Astrocyte (in vitro differentiated cells and primary cell): ENCODE measurements at regions not wholly inside any gene's neighbourhood (a gene's known extent, or its start where the extent isn't known, plus 50 kb on each side); places are given as distances from the start of the nearest gene placed in this dataset.
A peak's percentile ranks its signal among the peaks of the same experiment; 100 is the strongest.

Experiments
- DNase-seq: peaks from one replicate; pipeline ENCODE4 v3.0.0-alpha.2; 2010; ENCODE audit warnings: low read depth
- FAIRE-seq: peaks from 2 replicates; lab custom pipeline; 2011; peaks lifted over from hg19 to GRCh38; lab: Jason Lieb, UNC
- H2AFZ ChIP-seq: 2 replicates; pipeline ENCODE4 v1.6.0; 2012; ENCODE audit warnings: low read depth, low read length, inconsistent platforms
- H3K27ac ChIP-seq: 2 replicates; pipeline ENCODE4 v1.5.1; 2011; ENCODE audit warnings: low read depth, low read length, inconsistent platforms
- H3K27me3 ChIP-seq: 2 replicates; pipeline ENCODE4 v1.6.0; 2011; ENCODE audit warnings: low read length, inconsistent platforms; ENCODE audit not compliant: insufficient read depth
- H3K36me3 ChIP-seq: 2 replicates; pipeline ENCODE4 v1.5.1; 2011; ENCODE audit warnings: low read length, inconsistent platforms; ENCODE audit not compliant: insufficient read depth
- H3K4me1 ChIP-seq: 2 replicates; pipeline ENCODE4 v1.5.1; 2011; ENCODE audit warnings: low read length, inconsistent platforms; ENCODE audit not compliant: insufficient read depth
- H3K4me2 ChIP-seq: 2 replicates; pipeline ENCODE4 v1.6.0; 2012; ENCODE audit warnings: low read length, inconsistent platforms
- H3K4me3 ChIP-seq: 2 replicates; pipeline ENCODE4 v1.5.1; 2011; ENCODE audit warnings: low read depth, mild to moderate bottlenecking, low read length, inconsistent platforms; ENCODE audit not compliant: insufficient read depth
- H3K79me2 ChIP-seq: 2 replicates; pipeline ENCODE4 v1.6.0; 2012; ENCODE audit warnings: mild to moderate bottlenecking, low read length, inconsistent platforms; ENCODE audit not compliant: insufficient read depth
- H3K9ac ChIP-seq: 2 replicates; pipeline ENCODE4 v1.6.0; 2012; ENCODE audit warnings: mild to moderate bottlenecking, low read length, inconsistent platforms
- H3K9me3 ChIP-seq: 2 replicates; pipeline ENCODE4 v1.5.1; 2012; ENCODE audit warnings: low read depth, mild to moderate bottlenecking, low read length, inconsistent platforms; ENCODE audit not compliant: insufficient read depth
- H4K20me1 ChIP-seq: 2 replicates; pipeline ENCODE4 v1.6.0; 2012; ENCODE audit warnings: low read length, inconsistent platforms; ENCODE audit not compliant: insufficient read depth
- H3K27ac Mint-ChIP-seq: one replicate; pipeline ENCODE4 v1.8.0; 2021; ENCODE audit warnings: mild to moderate bottlenecking, mixed read lengths; ENCODE audit not compliant: unreplicated experiment
- H3K27me3 Mint-ChIP-seq: one replicate; pipeline ENCODE4 v1.8.0; 2021; ENCODE audit warnings: low read depth, mixed read lengths; ENCODE audit not compliant: unreplicated experiment
- H3K36me3 Mint-ChIP-seq: one replicate; pipeline ENCODE4 v1.8.0; 2021; ENCODE audit warnings: low read depth, mixed read lengths; ENCODE audit not compliant: unreplicated experiment
- H3K4me1 Mint-ChIP-seq: one replicate; pipeline ENCODE4 v1.8.0; 2021; ENCODE audit warnings: low read depth, mixed read lengths; ENCODE audit not compliant: unreplicated experiment
- H3K4me3 Mint-ChIP-seq: one replicate; pipeline ENCODE4 v1.8.0; 2021; ENCODE audit warnings: mild to moderate bottlenecking, moderate library complexity, mixed read lengths; ENCODE audit not compliant: unreplicated experiment
- H3K9me3 Mint-ChIP-seq: one replicate; pipeline ENCODE4 v1.8.0; 2021; ENCODE audit warnings: mild to moderate bottlenecking, mixed read lengths; ENCODE audit not compliant: unreplicated experiment
- EZH2 ChIP-seq: IDR thresholded peaks from 2 replicates; pipeline ENCODE4 v1.6.1; 2012; ENCODE audit warnings: mild to moderate bottlenecking, low read length, inconsistent platforms; ENCODE audit not compliant: insufficient read depth
- TF ChIP-seq, protein P1 (sequence below): IDR thresholded peaks from 2 replicates; pipeline ENCODE4 v1.5.1; 2011; ENCODE audit warnings: low read depth, mild to moderate bottlenecking, inconsistent platforms, low read length, moderate library complexity; ENCODE audit not compliant: insufficient read depth

DNA sequence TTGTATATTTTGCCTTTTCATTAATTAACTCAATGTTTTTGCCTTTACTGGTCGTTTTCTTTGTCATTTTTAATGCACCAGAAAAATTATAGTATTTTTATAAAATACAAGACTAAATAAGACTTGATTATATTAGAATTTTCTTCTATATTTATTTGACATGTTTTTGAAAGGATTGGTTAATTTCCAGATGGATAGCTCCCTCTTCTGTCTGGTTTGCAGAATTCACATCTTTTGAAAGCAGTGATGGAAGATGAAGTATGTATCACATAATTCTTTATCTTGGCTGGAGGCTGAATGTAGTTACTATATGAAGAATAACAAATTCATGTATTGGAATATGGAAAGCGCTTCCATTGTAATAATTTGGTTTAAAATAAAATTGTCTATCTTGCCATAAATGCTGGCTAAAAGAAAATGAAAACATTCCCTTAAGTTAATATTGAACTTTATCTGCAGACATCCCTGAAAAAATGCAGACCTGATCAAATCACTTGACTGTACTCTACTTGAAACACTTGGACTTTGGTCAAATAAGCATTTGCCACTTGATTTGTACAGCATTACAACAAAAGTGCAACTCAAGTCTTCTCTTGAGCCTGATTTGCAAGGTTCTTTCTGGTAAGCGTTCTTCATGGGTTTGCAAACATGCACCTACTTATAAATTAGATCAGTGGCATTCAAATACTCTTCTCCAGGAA lies 86.3 kb upstream of the EFEMP1 start:
- Histone ChIP-seq H4K20me1 (no peaks in the 10 kb centered on the region), H3K4me3 (no peak overlapping the region), H3K4me1 (peaks cover 10% of the 10 kb centered on the region), H3K9ac (peak overlapping the region; percentile 71), H3K27me3 (no peaks in the 10 kb centered on the region), H3K4me2 (peak overlapping the region; percentile 37), H3K79me2 (no peaks in the 10 kb centered on the region), H3K27ac (peak overlapping the region; percentile 43), H2AFZ (no peak overlapping the region), H3K36me3 (no peaks in the 10 kb centered on the region), H3K9me3 (no peaks in the 10 kb centered on the region)
- Mint-ChIP-seq H3K27me3 (no peaks in the 10 kb centered on the region), H3K36me3 (no peaks in the 10 kb centered on the region), H3K4me1 (peaks cover 6% of the 10 kb centered on the region), H3K27ac (no peak overlapping the region), H3K4me3 (no peak overlapping the region), H3K9me3 (no peaks in the 10 kb centered on the region)
- TF ChIP-seq EZH2 = no peak
- TF ChIP-seq, protein P1, sequence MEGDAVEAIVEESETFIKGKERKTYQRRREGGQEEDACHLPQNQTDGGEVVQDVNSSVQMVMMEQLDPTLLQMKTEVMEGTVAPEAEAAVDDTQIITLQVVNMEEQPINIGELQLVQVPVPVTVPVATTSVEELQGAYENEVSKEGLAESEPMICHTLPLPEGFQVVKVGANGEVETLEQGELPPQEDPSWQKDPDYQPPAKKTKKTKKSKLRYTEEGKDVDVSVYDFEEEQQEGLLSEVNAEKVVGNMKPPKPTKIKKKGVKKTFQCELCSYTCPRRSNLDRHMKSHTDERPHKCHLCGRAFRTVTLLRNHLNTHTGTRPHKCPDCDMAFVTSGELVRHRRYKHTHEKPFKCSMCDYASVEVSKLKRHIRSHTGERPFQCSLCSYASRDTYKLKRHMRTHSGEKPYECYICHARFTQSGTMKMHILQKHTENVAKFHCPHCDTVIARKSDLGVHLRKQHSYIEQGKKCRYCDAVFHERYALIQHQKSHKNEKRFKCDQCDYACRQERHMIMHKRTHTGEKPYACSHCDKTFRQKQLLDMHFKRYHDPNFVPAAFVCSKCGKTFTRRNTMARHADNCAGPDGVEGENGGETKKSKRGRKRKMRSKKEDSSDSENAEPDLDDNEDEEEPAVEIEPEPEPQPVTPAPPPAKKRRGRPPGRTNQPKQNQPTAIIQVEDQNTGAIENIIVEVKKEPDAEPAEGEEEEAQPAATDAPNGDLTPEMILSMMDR = peak; percentile 59
- FAIRE-seq (peak; percentile 34), DNase-seq (peak; percentile 39)

DNA sequence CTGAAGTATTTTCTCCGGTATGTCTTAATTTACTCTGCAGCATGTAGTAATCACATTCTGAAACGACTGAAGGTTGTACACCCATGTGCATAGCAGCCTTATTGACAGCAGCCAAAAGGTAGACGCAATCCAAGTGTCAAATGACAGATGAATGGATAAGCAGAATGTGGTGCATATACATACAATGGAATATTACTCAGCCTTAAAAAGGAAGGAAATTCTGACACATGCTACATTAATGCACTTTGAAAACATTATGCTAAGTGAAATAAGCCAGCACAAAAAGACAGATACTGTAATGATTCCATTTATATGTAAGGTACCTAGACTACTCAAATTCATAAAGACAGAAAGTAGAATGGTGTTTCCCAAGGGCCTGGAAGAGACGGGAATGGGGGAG lies 88.0 kb upstream of the EFEMP1 start:
- Histone ChIP-seq H3K36me3 (no peaks in the 10 kb centered on the region), H3K27ac (no peak overlapping the region), H3K4me2 (no peak overlapping the region), H3K4me3 (no peak overlapping the region), H3K27me3 (no peaks in the 10 kb centered on the region), H2AFZ (no peak overlapping the region), H3K79me2 (no peaks in the 10 kb centered on the region), H3K9ac (no peak overlapping the region), H3K4me1 (peaks cover 10% of the 10 kb centered on the region), H4K20me1 (no peaks in the 10 kb centered on the region), H3K9me3 (no peaks in the 10 kb centered on the region)
- Mint-ChIP-seq H3K4me1 (peaks cover 6% of the 10 kb centered on the region), H3K27ac (no peak overlapping the region), H3K4me3 (no peak overlapping the region), H3K36me3 (no peaks in the 10 kb centered on the region), H3K9me3 (no peaks in the 10 kb centered on the region), H3K27me3 (no peaks in the 10 kb centered on the region)
- TF ChIP-seq EZH2 = no peak
- TF ChIP-seq, protein P1 = no peak
- FAIRE-seq (no peak), DNase-seq (no peak)

- H3K79me2 ChIP-seq = no peaks in the 10 kb centered on the region
- DNase-seq = no peak
- H4K20me1 ChIP-seq = no peaks in the 10 kb centered on the region
- H3K36me3 ChIP-seq = no peaks in the 10 kb centered on the region
- no peak overlapping the region for H3K27ac Mint-ChIP-seq
- H3K36me3 Mint-ChIP-seq = no peaks in the 10 kb centered on the region
- H3K4me3 ChIP-seq = no peak overlapping the region
- no peak for TF ChIP-seq EZH2
- TF ChIP-seq, protein P1 = no peak
- H3K27me3 ChIP-seq = no peaks in the 10 kb centered on the region
- H3K4me3 Mint-ChIP-seq = no peak overlapping the region
- no peaks in the 10 kb centered on the region for H3K9me3 Mint-ChIP-seq
- FAIRE-seq = no peak
- no peaks in the 10 kb centered on the region for H3K27me3 Mint-ChIP-seq
- H3K9me3 ChIP-seq = no peaks in the 10 kb centered on the region
- H3K4me1 ChIP-seq = peaks cover 10% of the 10 kb centered on the region
- no peak overlapping the region for H3K4me2 ChIP-seq
- H2AFZ ChIP-seq = no peak overlapping the region
- no peak overlapping the region for H3K27ac ChIP-seq
- peaks cover 6% of the 10 kb centered on the region for H3K4me1 Mint-ChIP-seq
- H3K9ac ChIP-seq = no peak overlapping the region
These were observed 88.7 kb upstream of the EFEMP1 start for GRCh38 chr2:56012221-56012765.
